HL-60 (cell line): ENCODE measurements at regions not wholly inside any gene's neighbourhood (a gene's known extent, or its start where the extent isn't known, plus 50 kb on each side); places are given as distances from the start of the nearest gene placed in this dataset.

Experiments used
- DNase-seq, 2 experiments: peaks; one replicate each; pipeline ENCODE4 v3.0.0-alpha.2; 2010 to 2020; ENCODE audit warnings: low read depth in 1 of 2, low spot score in 1 of 2
- H3K27ac ChIP-seq: fragments of 250-450 bp; sonication (Bioruptor Pico); replicated peaks from 2 replicates; pipeline ENCODE4 v1.5.1; 2020; ENCODE audit warnings: mild to moderate bottlenecking, moderate library complexity
- H3K27me3 ChIP-seq: fragments of 250-450 bp; sonication (Bioruptor Pico); 2 replicates; pipeline ENCODE4 v1.5.1; 2021; ENCODE audit warnings: mild to moderate bottlenecking, moderate library complexity; ENCODE audit not compliant: insufficient read depth, poor library complexity, severe bottlenecking
- H3K4me3 ChIP-seq: replicated peaks from 2 replicates; pipeline ENCODE4 v1.5.1; 2011; ENCODE audit warnings: mild to moderate bottlenecking, control low read depth, low read length; ENCODE audit not compliant: insufficient read depth
- CTCF ChIP-seq: IDR thresholded peaks from one replicate; pipeline ENCODE4 v1.5.1; 2011; ENCODE audit warnings: low read length, control low read depth, inconsistent platforms; ENCODE audit not compliant: insufficient read depth
- GABPA ChIP-seq: IDR thresholded peaks from 2 replicates; pipeline ENCODE4 v1.6.1; 2012; ENCODE audit warnings: low read depth
- POLR2AphosphoS5 ChIP-seq: IDR thresholded peaks from 2 replicates; pipeline ENCODE4 v1.6.1; 2012; ENCODE audit warnings: low read depth
- REST ChIP-seq: IDR thresholded peaks from 2 replicates; pipeline ENCODE4 v1.6.1; 2012; ENCODE audit warnings: low read depth; ENCODE audit not compliant: insufficient replicate concordance
- SPI1 ChIP-seq: IDR thresholded peaks from 2 replicates; pipeline ENCODE4 v1.6.1; 2012; ENCODE audit warnings: low read depth, mild to moderate bottlenecking, borderline replicate concordance

- DNase-seq: no peak
- Histone ChIP-seq H3K27me3 (no peaks in the 10 kb centered on the region), H3K4me3 (no peak overlapping the region), H3K27ac (no peak overlapping the region)
- no peak for TF ChIP-seq POLR2AphosphoS5
- TF ChIP-seq GABPA: no peak
- TF ChIP-seq REST: no peak
- TF ChIP-seq SPI1: no peak
- TF ChIP-seq CTCF: no peak
These were observed 449.8 kb downstream of the OMA1 start for GRCh38 chr1:58096714-58097113.

GRCh38 chr1:58095183-58095582, 451.3 kb downstream of the OMA1 start:
- no peaks in the 10 kb centered on the region for H3K27me3 ChIP-seq
- H3K27ac ChIP-seq: no peak overlapping the region
- no peak overlapping the region for H3K4me3 ChIP-seq
- TF ChIP-seq SPI1 (no peak), REST (no peak), CTCF (no peak), GABPA (no peak), POLR2AphosphoS5 (no peak)
- DNase-seq: no peak

- no peak overlapping the region for H3K4me3 ChIP-seq
- H3K27me3 ChIP-seq: peaks cover 5% of the 10 kb centered on the region
- H3K27ac ChIP-seq: no peak overlapping the region
- TF ChIP-seq POLR2AphosphoS5 (no peak), CTCF (no peak)
- DNase-seq: no peak
These were observed 452.3 kb downstream of the OMA1 start for GRCh38 chr1:58094221-58094620.

- no peak overlapping the region for H3K4me3 ChIP-seq
- TF ChIP-seq REST (no peak), SPI1 (no peak), POLR2AphosphoS5 (no peak), GABPA (no peak), CTCF (no peak)
- no peak overlapping the region for H3K27ac ChIP-seq
- no peak for DNase-seq
- H3K27me3 ChIP-seq: peaks cover 5% of the 10 kb centered on the region
These were observed 455.9 kb downstream of the OMA1 start for GRCh38 chr1:58090640-58091039.
